GM18508 (cell line): ENCODE measurements at regions not wholly inside any gene's neighbourhood (a gene's known extent, or its start where the extent isn't known, plus 50 kb on each side); places are given as distances from the start of the nearest gene placed in this dataset.

ENCODE experiments used
- ATAC-seq: cut with Tn5 transposase; IDR thresholded peaks from one replicate; pipeline ENCODE4 v1.9.1; 2021; ENCODE audit warnings: moderate number of reproducible peaks; ENCODE audit not compliant: insufficient read depth, unreplicated experiment

- ATAC-seq, result no peak
These were observed 193.6 kb downstream of the RAP2A start for GRCh38 chr13:97627566-97627965.

- no peak for ATAC-seq
These were observed 195.8 kb downstream of the RAP2A start for GRCh38 chr13:97629601-97630272.

- ATAC-seq, result no peak
These were observed 196.8 kb downstream of the RAP2A start for GRCh38 chr13:97630725-97631124.

- no peak for ATAC-seq
These were observed 197.2 kb downstream of the RAP2A start for GRCh38 chr13:97631158-97631557.

GRCh38 chr13:97639236-97639635, 205.3 kb downstream of the RAP2A start:
- no peak for ATAC-seq

GRCh38 chr13:97640268-97640667, 206.3 kb downstream of the RAP2A start:
- no peak for ATAC-seq

- ATAC-seq, result no peak
These were observed 214.4 kb downstream of the RAP2A start for GRCh38 chr13:97648171-97648880.

- ATAC-seq, result no peak
These were observed 214.9 kb downstream of the RAP2A start for GRCh38 chr13:97648881-97649224.

GRCh38 chr13:97653443-97654140, 219.6 kb downstream of the RAP2A start:
- ATAC-seq, result no peak

GRCh38 chr13:97654236-97654635, 220.3 kb downstream of the RAP2A start:
- no peak for ATAC-seq

GRCh38 chr13:97658556-97658955, 224.6 kb downstream of the RAP2A start:
- no peak for ATAC-seq

GRCh38 chr13:97659602-97660001, 225.6 kb downstream of the RAP2A start:
- no peak for ATAC-seq

GRCh38 chr13:97660594-97661260, 226.8 kb downstream of the RAP2A start:
- no peak for ATAC-seq

GRCh38 chr13:97686594-97686993, 252.6 kb downstream of the RAP2A start:
- no peak for ATAC-seq

GRCh38 chr13:97692628-97693027, 258.7 kb downstream of the RAP2A start:
- no peak for ATAC-seq

- ATAC-seq, result no peak
These were observed 257.8 kb upstream of the IPO5 start for GRCh38 chr13:97695684-97696083.

GRCh38 chr13:97696921-97697320, 256.6 kb upstream of the IPO5 start:
- no peak for ATAC-seq

- no peak for ATAC-seq
These were observed 253.1 kb upstream of the IPO5 start for GRCh38 chr13:97700306-97700848.

GRCh38 chr13:97702614-97703013, 250.9 kb upstream of the IPO5 start:
- ATAC-seq, result no peak

- ATAC-seq, result no peak
These were observed 242.7 kb upstream of the IPO5 start for GRCh38 chr13:97710797-97711196.

- no peak for ATAC-seq
These were observed 240.7 kb upstream of the IPO5 start for GRCh38 chr13:97712770-97713169.
